ENCODE measurements at regions not wholly inside any gene's neighbourhood (a gene's known extent, or its start where the extent isn't known, plus 50 kb on each side); places are given as distances from the start of the nearest gene placed in this dataset.

DNA sequence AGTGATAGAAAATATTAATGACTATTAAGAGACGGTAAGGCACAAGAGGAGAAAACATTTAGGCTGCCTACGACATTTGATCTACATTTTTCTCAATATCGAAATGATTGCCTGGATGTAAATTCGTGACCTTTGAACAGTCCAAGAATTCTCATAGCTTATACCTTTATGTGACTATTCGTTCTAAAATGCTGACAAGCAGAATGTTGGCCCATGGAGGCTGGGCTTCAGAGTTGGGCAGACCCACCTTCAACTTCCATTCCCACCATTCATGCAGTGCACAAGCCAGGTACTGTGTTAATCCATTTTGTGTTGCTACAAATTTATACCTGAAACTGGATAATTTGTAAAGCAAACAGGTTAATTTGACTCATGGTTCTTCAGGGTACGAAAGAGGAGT is 441.4 kb upstream of the COBL start:
- no peak for DNase-seq
- Histone ChIP-seq H3K36me3 (replicated peaks) (no peaks in the 10 kb centered on the region), H3K27ac (no peak overlapping the region), H3K4me3 (ENCODE audit: low read depth, low read length) (no peak overlapping the region), H3K27me3 (replicated peaks) (no peaks in the 10 kb centered on the region)
- in situ Hi-C loops (cut with HindIII; ENCODE audit: low pct_ligation_motif_present, low sequenced_read_pairs) = no loop called here
- TF ChIP-seq, protein P1, sequence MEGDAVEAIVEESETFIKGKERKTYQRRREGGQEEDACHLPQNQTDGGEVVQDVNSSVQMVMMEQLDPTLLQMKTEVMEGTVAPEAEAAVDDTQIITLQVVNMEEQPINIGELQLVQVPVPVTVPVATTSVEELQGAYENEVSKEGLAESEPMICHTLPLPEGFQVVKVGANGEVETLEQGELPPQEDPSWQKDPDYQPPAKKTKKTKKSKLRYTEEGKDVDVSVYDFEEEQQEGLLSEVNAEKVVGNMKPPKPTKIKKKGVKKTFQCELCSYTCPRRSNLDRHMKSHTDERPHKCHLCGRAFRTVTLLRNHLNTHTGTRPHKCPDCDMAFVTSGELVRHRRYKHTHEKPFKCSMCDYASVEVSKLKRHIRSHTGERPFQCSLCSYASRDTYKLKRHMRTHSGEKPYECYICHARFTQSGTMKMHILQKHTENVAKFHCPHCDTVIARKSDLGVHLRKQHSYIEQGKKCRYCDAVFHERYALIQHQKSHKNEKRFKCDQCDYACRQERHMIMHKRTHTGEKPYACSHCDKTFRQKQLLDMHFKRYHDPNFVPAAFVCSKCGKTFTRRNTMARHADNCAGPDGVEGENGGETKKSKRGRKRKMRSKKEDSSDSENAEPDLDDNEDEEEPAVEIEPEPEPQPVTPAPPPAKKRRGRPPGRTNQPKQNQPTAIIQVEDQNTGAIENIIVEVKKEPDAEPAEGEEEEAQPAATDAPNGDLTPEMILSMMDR (IDR thresholded peaks at IDR 0.05; ENCODE audit: low read depth, low read length, missing control alignments) = no peak

DNA sequence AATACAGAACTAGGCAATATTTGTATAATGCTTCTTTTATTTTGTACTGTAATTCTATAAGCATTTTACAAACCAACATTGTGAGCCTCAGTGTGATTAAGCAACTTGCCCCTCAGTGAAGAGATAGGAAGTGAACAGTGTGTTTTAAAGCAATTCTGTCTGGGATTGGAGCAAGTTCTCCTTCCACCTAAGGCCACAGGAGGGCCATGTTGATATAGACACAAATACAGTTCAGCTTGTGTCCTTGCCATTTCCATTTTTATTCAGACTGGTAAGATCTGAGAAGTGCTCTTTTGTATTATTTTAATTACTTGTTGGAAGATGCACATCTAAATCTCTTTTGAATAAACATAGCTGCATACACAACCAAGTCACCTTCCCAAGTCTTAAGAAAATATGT is 416.3 kb upstream of the COBL start:
- TF ChIP-seq, protein P1 (IDR thresholded peaks at IDR 0.05; ENCODE audit: low read depth, low read length, missing control alignments) = no peak
- no peak for DNase-seq
- Histone ChIP-seq H3K27me3 (replicated peaks) (no peaks in the 10 kb centered on the region), H3K4me3 (ENCODE audit: low read depth, low read length) (no peak overlapping the region), H3K27ac (no peak overlapping the region), H3K36me3 (replicated peaks) (no peaks in the 10 kb centered on the region)
- in situ Hi-C loops (cut with HindIII; ENCODE audit: low pct_ligation_motif_present, low sequenced_read_pairs) = no loop called here

DNA sequence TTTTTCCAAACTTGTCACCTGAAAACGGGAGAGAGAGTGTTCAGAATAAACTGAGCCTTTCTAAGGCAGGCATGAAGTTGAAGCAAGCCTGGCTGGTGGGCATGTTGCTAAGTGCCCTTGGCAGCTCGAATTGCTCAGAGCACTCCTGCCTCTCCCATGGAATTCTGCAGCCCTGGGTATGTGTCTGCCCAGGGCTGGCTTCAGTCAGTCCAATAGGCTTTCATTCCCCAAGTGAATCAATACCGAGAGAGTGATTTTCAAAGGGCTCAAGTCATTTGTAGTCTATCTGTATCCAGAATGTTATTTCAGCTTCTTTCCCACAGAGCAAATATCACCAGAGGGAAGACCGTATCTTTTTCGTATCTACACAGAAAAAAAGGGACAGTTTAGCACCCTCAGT is 415.5 kb upstream of the COBL start:
- Histone ChIP-seq H3K36me3 (replicated peaks) (no peaks in the 10 kb centered on the region), H3K4me3 (ENCODE audit: low read depth, low read length) (no peak overlapping the region), H3K27me3 (replicated peaks) (no peaks in the 10 kb centered on the region), H3K27ac (no peak overlapping the region)
- TF ChIP-seq, protein P1 (IDR thresholded peaks at IDR 0.05; ENCODE audit: low read depth, low read length, missing control alignments) = no peak
- in situ Hi-C loops (cut with HindIII; ENCODE audit: low pct_ligation_motif_present, low sequenced_read_pairs) = no loop called here
- no peak for DNase-seq

DNA sequence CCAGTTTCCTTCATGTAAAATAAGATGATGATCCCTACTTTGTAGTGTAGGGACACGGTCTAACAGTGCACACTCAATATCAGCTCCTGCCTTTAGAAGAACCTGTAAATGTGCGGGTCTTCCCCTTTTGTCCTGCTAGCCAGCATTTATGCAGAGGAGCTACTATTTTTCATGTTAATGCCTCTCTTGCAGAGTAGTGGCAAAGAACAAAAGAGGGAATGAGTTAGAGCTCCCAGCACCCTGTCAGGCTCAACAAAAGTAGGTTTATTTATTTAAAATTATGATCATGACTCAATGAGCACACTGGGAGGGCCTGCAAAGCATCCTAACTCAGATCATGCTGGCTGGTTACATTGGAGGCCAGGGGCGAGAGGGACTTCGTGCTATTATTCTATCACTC is 414.5 kb upstream of the COBL start:
- TF ChIP-seq, protein P1 (IDR thresholded peaks at IDR 0.05; ENCODE audit: low read depth, low read length, missing control alignments) = no peak
- no peak for DNase-seq
- no peaks in the 10 kb centered on the region for H3K27me3 ChIP-seq (replicated peaks)
- no peak overlapping the region for H3K27ac ChIP-seq
- no peaks in the 10 kb centered on the region for H3K36me3 ChIP-seq (replicated peaks)
- in situ Hi-C loops (cut with HindIII; ENCODE audit: low pct_ligation_motif_present, low sequenced_read_pairs) = no loop called here
- H3K4me3 ChIP-seq (ENCODE audit: low read depth, low read length) = no peak overlapping the region

DNA sequence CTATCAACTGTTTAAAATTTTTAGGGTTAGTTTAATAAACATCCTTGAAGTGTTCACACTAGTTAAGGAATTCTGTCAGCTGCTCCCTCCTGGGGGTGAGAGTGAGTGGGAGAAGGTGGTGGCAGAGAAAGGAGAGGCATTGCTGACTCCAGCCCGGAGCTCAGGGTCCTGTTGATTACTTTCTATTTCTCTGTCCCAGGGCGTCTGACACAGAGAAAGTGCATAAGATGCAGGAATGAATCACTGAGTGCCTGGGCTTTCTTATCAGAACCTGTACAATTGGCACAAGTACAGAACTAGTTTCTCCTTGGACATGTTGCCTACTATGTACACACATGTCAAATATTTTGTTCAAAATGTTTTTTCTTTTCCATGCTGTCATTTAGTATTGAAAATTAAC is 410.8 kb upstream of the COBL start:
- Histone ChIP-seq H3K27ac (no peak overlapping the region), H3K36me3 (replicated peaks) (no peaks in the 10 kb centered on the region), H3K27me3 (replicated peaks) (no peaks in the 10 kb centered on the region), H3K4me3 (ENCODE audit: low read depth, low read length) (no peak overlapping the region)
- in situ Hi-C loops (cut with HindIII; ENCODE audit: low pct_ligation_motif_present, low sequenced_read_pairs) = no loop called here
- DNase-seq = no peak
- TF ChIP-seq, protein P1 (IDR thresholded peaks at IDR 0.05; ENCODE audit: low read depth, low read length, missing control alignments) = no peak

DNA sequence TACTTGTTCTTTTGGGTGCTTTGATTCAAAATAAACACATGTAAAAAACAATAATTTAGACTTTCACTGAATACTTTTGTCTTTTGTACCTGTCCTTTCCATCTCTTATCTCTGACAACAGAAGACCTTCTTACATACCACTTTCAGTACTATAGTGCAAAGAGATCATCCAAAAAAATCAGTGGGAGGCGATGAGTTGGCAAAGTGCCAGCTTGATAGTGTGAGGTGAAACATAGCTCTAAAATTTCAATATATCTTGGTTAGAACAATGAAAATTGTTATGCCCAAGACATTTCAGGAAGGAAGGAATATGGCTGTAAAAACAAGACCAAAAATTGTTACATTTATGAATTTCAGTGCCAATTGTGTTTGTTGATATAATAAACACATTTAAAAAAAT is 390.2 kb upstream of the COBL start:
- Histone ChIP-seq H3K4me3 (ENCODE audit: low read depth, low read length) (no peak overlapping the region), H3K27ac (no peak overlapping the region), H3K27me3 (replicated peaks) (no peaks in the 10 kb centered on the region), H3K36me3 (replicated peaks) (no peaks in the 10 kb centered on the region)
- in situ Hi-C loops (cut with HindIII; ENCODE audit: low pct_ligation_motif_present, low sequenced_read_pairs) = no loop called here
- TF ChIP-seq, protein P1 (IDR thresholded peaks at IDR 0.05; ENCODE audit: low read depth, low read length, missing control alignments) = no peak
- no peak for DNase-seq

All from brain microvascular endothelial cell (primary cell).